GM23338 (cell line): ENCODE measurements at regions not wholly inside any gene's neighbourhood (a gene's known extent, or its start where the extent isn't known, plus 50 kb on each side); places are given as distances from the start of the nearest gene placed in this dataset.

Source experiments
- ATAC-seq: fragments of 200-7000 bp; cut with Tn5 transposase; 3 replicates; pipeline ENCODE4 v1.9.1; 2020
- DNase-seq: peaks from one replicate; pipeline ENCODE4 v3.0.0-alpha.2; 2015; ENCODE audit warnings: low spot score
- H2AFZ ChIP-seq: fragments of 200-600 bp; sonication (generic); 2 replicates; pipeline ENCODE4 v1.8.0; 2016; ENCODE audit warnings: antibody characterized with exemption, mild to moderate bottlenecking, moderate library complexity
- H3F3A ChIP-seq: fragments of 200-600 bp; sonication (generic); replicated peaks from 2 replicates; pipeline ENCODE4 v1.8.0; 2017; ENCODE audit warnings: antibody characterized with exemption, mixed run types, low read depth
- H3K27ac ChIP-seq: fragments of 200-600 bp; sonication (generic); 2 replicates; pipeline ENCODE4 v1.6.1; 2016; ENCODE audit warnings: low read depth
- H3K27me3 ChIP-seq: fragments of 200-600 bp; sonication (generic); 2 replicates; pipeline ENCODE4 v1.8.0; 2016; ENCODE audit warnings: mild to moderate bottlenecking, mixed run types, moderate library complexity; ENCODE audit not compliant: insufficient read depth
- H3K36me3 ChIP-seq: fragments of 200-600 bp; sonication (generic); 2 replicates; pipeline ENCODE4 v1.8.0; 2016; ENCODE audit warnings: mild to moderate bottlenecking; ENCODE audit not compliant: insufficient read depth
- H3K4me1 ChIP-seq: fragments of 200-600 bp; sonication (generic); 2 replicates; pipeline ENCODE4 v1.8.0; 2016; ENCODE audit warnings: mild to moderate bottlenecking, moderate library complexity; ENCODE audit not compliant: insufficient read depth
- H3K4me2 ChIP-seq: fragments of 200-600 bp; sonication (generic); 2 replicates; pipeline ENCODE4 v1.7.1; 2017; ENCODE audit warnings: mixed run types
- H3K4me3 ChIP-seq: fragments of 200-600 bp; sonication (generic); 2 replicates; pipeline ENCODE4 v1.6.1; 2016; ENCODE audit warnings: mixed run types
- H3K79me2 ChIP-seq: fragments of 200-600 bp; sonication (generic); replicated peaks from 2 replicates; pipeline ENCODE4 v1.8.0; 2017; ENCODE audit warnings: mild to moderate bottlenecking; ENCODE audit not compliant: insufficient read depth
- H3K9me2 ChIP-seq: fragments of 200-600 bp; sonication (generic); 2 replicates; pipeline ENCODE4 v1.8.0; 2017; ENCODE audit not compliant: insufficient read depth
- H4K20me1 ChIP-seq: fragments of 200-600 bp; sonication (generic); replicated peaks from 2 replicates; pipeline ENCODE4 v1.8.0; 2017; ENCODE audit warnings: mild to moderate bottlenecking; ENCODE audit not compliant: insufficient read depth
- H3K27ac Mint-ChIP-seq: 2 replicates; pipeline ENCODE4 v1.8.0; 2020; ENCODE audit warnings: inconsistent platforms, mild to moderate bottlenecking, moderate library complexity, mixed read lengths
- H3K27me3 Mint-ChIP-seq: 3 replicates; pipeline ENCODE4 v1.8.0; 2022; ENCODE audit warnings: low read depth, mild to moderate bottlenecking, moderate library complexity, mixed read lengths, inconsistent platforms; ENCODE audit not compliant: insufficient read depth, poor library complexity
- H3K36me3 Mint-ChIP-seq: 3 replicates; pipeline ENCODE4 v1.8.0; 2021; ENCODE audit warnings: low read depth, mild to moderate bottlenecking, inconsistent platforms, moderate library complexity, mixed read lengths
- H3K4me1 Mint-ChIP-seq: 3 replicates; pipeline ENCODE4 v1.8.0; 2020; ENCODE audit warnings: mild to moderate bottlenecking, inconsistent platforms, mixed read lengths
- H3K4me3 Mint-ChIP-seq: 3 replicates; pipeline ENCODE4 v1.8.0; 2021; ENCODE audit warnings: moderate library complexity, mild to moderate bottlenecking, inconsistent platforms, mixed read lengths
- H3K9me3 Mint-ChIP-seq: 3 replicates; pipeline ENCODE4 v1.8.0; 2020; ENCODE audit warnings: moderate library complexity, mild to moderate bottlenecking, inconsistent platforms, mixed read lengths
- EZH2 ChIP-seq: fragments of 200-600 bp; sonication (generic); IDR thresholded peaks from one replicate; pipeline ENCODE4 v1.8.0; 2017; ENCODE audit warnings: antibody characterized with exemption, mild to moderate bottlenecking, low read depth; ENCODE audit not compliant: unreplicated experiment
- EZH2phosphoT487 ChIP-seq: fragments of 200-600 bp; sonication (generic); IDR thresholded peaks from one replicate; pipeline ENCODE4 v1.8.1; 2018; ENCODE audit warnings: antibody characterized with exemption; ENCODE audit not compliant: unreplicated experiment
- JUNB ChIP-seq: IDR thresholded peaks from one replicate; pipeline ENCODE4 v1.6.1; 2016; ENCODE audit warnings: antibody characterized with exemption; ENCODE audit not compliant: unreplicated experiment
- REST ChIP-seq: IDR thresholded peaks from one replicate; pipeline ENCODE4 v1.6.1; 2018; ENCODE audit warnings: antibody characterized with exemption; ENCODE audit not compliant: unreplicated experiment
- STAT1 ChIP-seq: IDR thresholded peaks from one replicate; pipeline ENCODE4 v1.6.1; 2016; ENCODE audit warnings: antibody characterized with exemption; ENCODE audit not compliant: unreplicated experiment
- ZNF331 ChIP-seq: fragments of 250-450 bp; sonication (Bioruptor Pico); IDR thresholded peaks from 2 replicates; pipeline ENCODE4 v1.5.0; 2020; ENCODE audit warnings: low read depth, mild to moderate bottlenecking, moderate library complexity

- Mint-ChIP-seq H3K9me3 (no peaks in the 10 kb centered on the region), H3K4me1 (no peaks in the 10 kb centered on the region; the same call in 2 of the 3 replicates), H3K36me3 (no peaks in the 10 kb centered on the region), H3K4me3 (no peak overlapping the region), H3K27me3 (no peaks in the 10 kb centered on the region), H3K27ac (no peak overlapping the region)
- DNase-seq (no peak), ATAC-seq (no peak)
- no peak overlapping the region for H3K4me2 ChIP-seq
- H4K20me1 ChIP-seq = no peaks in the 10 kb centered on the region
- H3K36me3 ChIP-seq = no peaks in the 10 kb centered on the region
- no peaks in the 10 kb centered on the region for H3K27me3 ChIP-seq
- H3K4me3 ChIP-seq = no peak overlapping the region
- no peaks in the 10 kb centered on the region for H3K4me1 ChIP-seq
- peaks cover 36% of the 10 kb centered on the region for H3K9me2 ChIP-seq
- no peak for TF ChIP-seq REST
- no peak for TF ChIP-seq JUNB
- no peak for TF ChIP-seq STAT1
- no peak overlapping the region for H2AFZ ChIP-seq
- no peaks in the 10 kb centered on the region for H3K79me2 ChIP-seq
- no peaks in the 10 kb centered on the region for H3F3A ChIP-seq
- no peak overlapping the region for H3K27ac ChIP-seq
Observed at GRCh38 chr5:23221831-23222230, 285.6 kb upstream of the PRDM9 start.

GRCh38 chr5:23217159-23217558 lies 290.2 kb upstream of the PRDM9 start:
- H3K9me2 ChIP-seq = peaks cover 12% of the 10 kb centered on the region; the same call in 1 of the 2 replicates
- no peaks in the 10 kb centered on the region for H3K27me3 ChIP-seq
- H3K4me1 ChIP-seq = peaks cover 8% of the 10 kb centered on the region; the same call in 1 of the 2 replicates
- no peaks in the 10 kb centered on the region for H3K36me3 Mint-ChIP-seq
- H3K79me2 ChIP-seq = no peaks in the 10 kb centered on the region
- 0 out of 2 replicates have a peak overlapping the region, but pooled peaks have one; percentile 52 for H2AFZ ChIP-seq
- no peak overlapping the region for H3K27ac Mint-ChIP-seq
- H3K4me3 Mint-ChIP-seq = no peak overlapping the region
- H3K27me3 Mint-ChIP-seq = no peaks in the 10 kb centered on the region
- no peaks in the 10 kb centered on the region for H4K20me1 ChIP-seq
- DNase-seq = no peak
- no peaks in the 10 kb centered on the region for H3F3A ChIP-seq
- no peak for ATAC-seq
- TF ChIP-seq REST (no peak), ZNF331 (CRISPR knock-in tag) (no peak), EZH2phosphoT487 (no peak), EZH2 (no peak)
- no peak overlapping the region for H3K4me3 ChIP-seq
- no peak overlapping the region for H3K27ac ChIP-seq
- no peak overlapping the region for H3K4me2 ChIP-seq
- peaks cover 12% of the 10 kb centered on the region for H3K4me1 Mint-ChIP-seq
- no peaks in the 10 kb centered on the region; the same call in 2 of the 3 replicates for H3K9me3 Mint-ChIP-seq
- H3K36me3 ChIP-seq = no peaks in the 10 kb centered on the region
